ENCODE measurements at regions not wholly inside any gene's neighbourhood (a gene's known extent, or its start where the extent isn't known, plus 50 kb on each side); places are given as distances from the start of the nearest gene placed in this dataset.

GRCh38 chr6:169339731-169340309, 86.2 kb upstream of the THBS2 start:
- peaks cover 4 to 7% of the 10 kb centered on the region in 2 experiments; a peak in 2 of 4 replicates for H3K4me1 ChIP-seq (ENCODE audit: control insufficient read depth in 1 of 2, insufficient read depth in 2 of 2, low read depth in 1 of 2, low read length in 1 of 2)
- WGBS (ENCODE audit: low lambda C conversion rate) = 81% methylated on average over 12 of the region's 12 CpGs
- no peaks in the 10 kb centered on the region for H3K36me3 ChIP-seq (replicated peaks in 1 of 2; ENCODE audit: control insufficient read depth in 1 of 2, insufficient read depth in 2 of 2, low read length in 1 of 2)
- H4K20me1 ChIP-seq (ENCODE audit: insufficient read depth) = no peaks in the 10 kb centered on the region
- no peak for DNase-seq
- H3K4me3 ChIP-seq (ENCODE audit: low read depth in 2 of 2, low read length in 1 of 2) = no peak overlapping the region
- H3F3A ChIP-seq (replicated peaks; ENCODE audit: insufficient read depth) = no peaks in the 10 kb centered on the region
- no peaks in the 10 kb centered on the region; the same call in 1 of the 2 replicates for H3K9me2 ChIP-seq
- H3K9me3 ChIP-seq = no peaks in the 10 kb centered on the region
- peak overlapping the region; percentile 70; the same call in 1 of the 2 replicates for H2AFZ ChIP-seq (ENCODE audit: low read depth)
- TF ChIP-seq NRF1 (IDR thresholded peaks at IDR 0.05; ENCODE audit: low read depth, low read length) (no peak), ELF1 (IDR thresholded peaks at IDR 0.05) (no peak), FOXM1 (IDR thresholded peaks at IDR 0.05; ENCODE audit: low read depth) (no peak), USF2 (IDR thresholded peaks at IDR 0.05; ENCODE audit: borderline replicate concordance, low read depth, low read length) (no peak), EZH2phosphoT487 (IDR thresholded peaks at IDR 0.05; ENCODE audit: borderline replicate concordance, low read depth) (no peak), RXRA (IDR thresholded peaks at IDR 0.05; ENCODE audit: borderline replicate concordance, low read depth) (no peak), CTCF (IDR thresholded peaks at IDR 0.05) (no peak), FOXJ3 (CRISPR knock-in tag; IDR thresholded peaks at IDR 0.05) (no peak)
- TF ChIP-seq, protein P1, sequence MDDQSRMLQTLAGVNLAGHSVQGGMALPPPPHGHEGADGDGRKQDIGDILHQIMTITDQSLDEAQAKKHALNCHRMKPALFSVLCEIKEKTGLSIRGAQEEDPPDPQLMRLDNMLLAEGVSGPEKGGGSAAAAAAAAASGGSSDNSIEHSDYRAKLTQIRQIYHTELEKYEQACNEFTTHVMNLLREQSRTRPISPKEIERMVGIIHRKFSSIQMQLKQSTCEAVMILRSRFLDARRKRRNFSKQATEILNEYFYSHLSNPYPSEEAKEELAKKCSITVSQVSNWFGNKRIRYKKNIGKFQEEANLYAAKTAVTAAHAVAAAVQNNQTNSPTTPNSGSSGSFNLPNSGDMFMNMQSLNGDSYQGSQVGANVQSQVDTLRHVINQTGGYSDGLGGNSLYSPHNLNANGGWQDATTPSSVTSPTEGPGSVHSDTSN (IDR thresholded peaks at IDR 0.05) = no peak
- TF ChIP-seq, protein P2, sequence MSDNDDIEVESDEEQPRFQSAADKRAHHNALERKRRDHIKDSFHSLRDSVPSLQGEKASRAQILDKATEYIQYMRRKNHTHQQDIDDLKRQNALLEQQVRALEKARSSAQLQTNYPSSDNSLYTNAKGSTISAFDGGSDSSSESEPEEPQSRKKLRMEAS (IDR thresholded peaks at IDR 0.05; ENCODE audit: low read depth) = no peak
- no peaks in the 10 kb centered on the region for H3K27me3 ChIP-seq (ENCODE audit: insufficient read depth)
- no peak overlapping the region for H3K27ac ChIP-seq (ENCODE audit: low read depth in 2 of 2, low read length in 1 of 2)
- no peaks in the 10 kb centered on the region for H3K79me2 ChIP-seq (ENCODE audit: insufficient read depth)
- POLR2A ChIA-PET = no interaction called here
- H3K9ac ChIP-seq = no peak overlapping the region
- H3K4me2 ChIP-seq = peak overlapping the region; percentile 56; the same call in 1 of the 2 replicates
- CTCF ChIA-PET = interaction anchor here (1.3 kb wide), 1 partner anchor 14 kb away, joined by 3 read pairs; no protein-coding TSS in a partner anchor

DNA sequence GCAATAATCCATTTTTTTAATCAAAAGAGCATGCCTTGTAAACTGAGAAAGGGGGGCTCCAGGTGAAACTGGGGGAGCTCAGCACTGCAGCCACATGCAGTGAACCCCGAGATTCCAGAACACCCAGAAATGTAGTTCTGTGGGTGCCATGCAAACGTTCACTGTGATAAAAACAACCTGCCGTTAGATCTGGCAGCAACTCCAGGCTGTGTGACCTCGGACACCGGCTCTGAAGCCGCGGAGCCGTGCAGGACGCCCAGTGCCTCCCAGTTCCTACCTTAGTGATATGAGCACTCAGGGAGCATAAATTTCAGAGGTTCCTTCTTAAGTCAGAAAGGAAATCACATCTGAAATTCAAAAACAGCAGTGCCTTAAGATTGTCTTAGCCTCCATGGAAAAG, 85.4 kb upstream of the THBS2 start:
- POLR2A ChIA-PET = no interaction called here
- 80% methylated on average over 9 of the region's 9 CpGs for WGBS (ENCODE audit: low lambda C conversion rate)

More for the DNA sequence above, 85.4 kb upstream of the THBS2 start:
- no peak overlapping the region for H2AFZ ChIP-seq (ENCODE audit: low read depth)
- H3K9ac ChIP-seq = no peak overlapping the region
- H3K9me3 ChIP-seq = no peaks in the 10 kb centered on the region
- no peaks in the 10 kb centered on the region for H3K79me2 ChIP-seq (ENCODE audit: insufficient read depth)
- CTCF ChIA-PET = no interaction called here
- no peaks in the 10 kb centered on the region for H3F3A ChIP-seq (replicated peaks; ENCODE audit: insufficient read depth)
- no peaks in the 10 kb centered on the region for H4K20me1 ChIP-seq (ENCODE audit: insufficient read depth)
- no peaks in the 10 kb centered on the region for H3K36me3 ChIP-seq (replicated peaks in 1 of 2; ENCODE audit: control insufficient read depth in 1 of 2, insufficient read depth in 2 of 2, low read length in 1 of 2)
- no peaks in the 10 kb centered on the region; the same call in 1 of the 2 replicates for H3K9me2 ChIP-seq
- H3K4me2 ChIP-seq = no peak overlapping the region
- no peak for DNase-seq
- H3K27ac ChIP-seq (ENCODE audit: low read depth in 2 of 2, low read length in 1 of 2) = no peak overlapping the region
- H3K27me3 ChIP-seq (ENCODE audit: insufficient read depth) = no peaks in the 10 kb centered on the region
- TF ChIP-seq POLR2AphosphoS5 (IDR thresholded peaks at IDR 0.05; ENCODE audit: low read depth, low read length) = no peak
- TF ChIP-seq MXI1 (IDR thresholded peaks at IDR 0.05; ENCODE audit: low read depth, low read length) = no peak
- no peak for TF ChIP-seq FOSL2 (IDR thresholded peaks at IDR 0.05; ENCODE audit: borderline replicate concordance, low read depth)
- no peak for TF ChIP-seq RFX5 (IDR thresholded peaks at IDR 0.05; ENCODE audit: low read length)
- TF ChIP-seq SIN3A (IDR thresholded peaks at IDR 0.05; ENCODE audit: borderline replicate concordance, low read depth, low read length) = no peak
- TF ChIP-seq YY1 (IDR thresholded peaks at IDR 0.05; ENCODE audit: low read depth) = no peak
- no peak for TF ChIP-seq FOXM1 (IDR thresholded peaks at IDR 0.05; ENCODE audit: low read depth)
- TF ChIP-seq ELF1 (IDR thresholded peaks at IDR 0.05) = no peak
- no peak for TF ChIP-seq NRF1 (IDR thresholded peaks at IDR 0.05; ENCODE audit: low read depth, low read length)
- TF ChIP-seq TCF12 (IDR thresholded peaks at IDR 0.05) = no peak
- TF ChIP-seq, protein P2 (IDR thresholded peaks at IDR 0.05; ENCODE audit: low read depth) = no peak
- TF ChIP-seq EZH2phosphoT487 (IDR thresholded peaks at IDR 0.05; ENCODE audit: borderline replicate concordance, low read depth) = no peak
- TF ChIP-seq, protein P1 (IDR thresholded peaks at IDR 0.05) = no peak
- no peak for TF ChIP-seq GATA2 (CRISPR knock-in tag; IDR thresholded peaks at IDR 0.05)
- no peak for TF ChIP-seq NFIC (IDR thresholded peaks at IDR 0.05; ENCODE audit: borderline replicate concordance)
- TF ChIP-seq FOXJ3 (CRISPR knock-in tag; IDR thresholded peaks at IDR 0.05) = no peak
- TF ChIP-seq TAF1 (IDR thresholded peaks at IDR 0.05; ENCODE audit: borderline replicate concordance, low read depth, low read length) = no peak
- H3K4me1 ChIP-seq (ENCODE audit: control insufficient read depth in 1 of 2, insufficient read depth in 2 of 2, low read depth in 1 of 2, low read length in 1 of 2) = peaks cover 2 to 7% of the 10 kb centered on the region in 2 experiments; a peak in 2 of 4 replicates
- H3K4me3 ChIP-seq (ENCODE audit: low read depth in 2 of 2, low read length in 1 of 2) = no peak overlapping the region
